ENCODE measurements at regions not wholly inside any gene's neighbourhood (a gene's known extent, or its start where the extent isn't known, plus 50 kb on each side); places are given as distances from the start of the nearest gene placed in this dataset.

GRCh38 chr20:55329108-55329507, 676.2 kb downstream of the CBLN4 start:
- Histone ChIP-seq H2AFZ (no peak overlapping the region), H3F3A (replicated peaks; ENCODE audit: low read depth) (no peaks in the 10 kb centered on the region), H3K27me3 (ENCODE audit: insufficient read depth) (no peaks in the 10 kb centered on the region), H3K36me3 (ENCODE audit: insufficient read depth) (peaks cover 8% of the 10 kb centered on the region), H3K27ac (ENCODE audit: low read depth) (no peak overlapping the region), H3K4me3 (no peak overlapping the region), H3K79me2 (replicated peaks; ENCODE audit: insufficient read depth) (no peaks in the 10 kb centered on the region), H3K4me1 (ENCODE audit: insufficient read depth) (no peaks in the 10 kb centered on the region), H3K4me2 (no peak overlapping the region), H4K20me1 (replicated peaks; ENCODE audit: insufficient read depth) (no peaks in the 10 kb centered on the region), H3K9me2 (ENCODE audit: insufficient read depth) (no peaks in the 10 kb centered on the region)
- Mint-ChIP-seq H3K9me3 (peaks cover 98% of the 10 kb centered on the region), H3K27ac (no peak overlapping the region), H3K4me3 (no peak overlapping the region), H3K4me1 (no peaks in the 10 kb centered on the region), H3K27me3 (ENCODE audit: insufficient read depth, low read depth, poor library complexity) (no peaks in the 10 kb centered on the region), H3K36me3 (ENCODE audit: low read depth) (peaks cover 34% of the 10 kb centered on the region; the same call in 2 of the 3 replicates)
- TF ChIP-seq ZNF331 (CRISPR knock-in tag; IDR thresholded peaks at IDR 0.05; ENCODE audit: low read depth) (no peak), STAT1 (IDR thresholded peaks at IDR 0.05; ENCODE audit: unreplicated experiment) (no peak), EZH2phosphoT487 (IDR thresholded peaks at IDR 0.05; ENCODE audit: unreplicated experiment) (no peak), ETS1 (IDR thresholded peaks at IDR 0.05) (no peak), ZNF462 (CRISPR knock-in tag; IDR thresholded peaks at IDR 0.05) (no peak), JUNB (IDR thresholded peaks at IDR 0.05; ENCODE audit: unreplicated experiment) (no peak), CREB1 (CRISPR knock-in tag; IDR thresholded peaks at IDR 0.05; ENCODE audit: low read depth) (no peak), EZH2 (IDR thresholded peaks at IDR 0.05; ENCODE audit: low read depth, unreplicated experiment) (no peak), CTCF (conservative IDR thresholded peaks at IDR 0.05; ENCODE audit: low read depth in 2 of 2) (no peak)
- DNase-seq (ENCODE audit: low spot score) (no peak), ATAC-seq (no peak)

Measured in GM23338 (cell line).